Epithelial cell of esophagus (primary cell): ENCODE measurements at regions not wholly inside any gene's neighbourhood (a gene's known extent, or its start where the extent isn't known, plus 50 kb on each side); places are given as distances from the start of the nearest gene placed in this dataset.
A peak's percentile ranks its signal among the peaks of the same experiment; 100 is the strongest.

Source experiments
- DNase-seq: peaks from one replicate; pipeline ENCODE4 v3.0.0; 2010; ENCODE audit warnings: low read depth
- H3K4me3 ChIP-seq: 2 replicates; pipeline ENCODE4 v1.5.1; 2011; ENCODE audit warnings: mild to moderate bottlenecking, low read length, control low read depth
- TF ChIP-seq, protein P1 (sequence below): IDR thresholded peaks from 2 replicates; pipeline ENCODE4 v1.5.1; 2011; ENCODE audit warnings: low read depth, mild to moderate bottlenecking, low read length, control low read depth, inconsistent platforms; ENCODE audit not compliant: insufficient read depth; ENCODE audit errors: missing control alignments

DNA sequence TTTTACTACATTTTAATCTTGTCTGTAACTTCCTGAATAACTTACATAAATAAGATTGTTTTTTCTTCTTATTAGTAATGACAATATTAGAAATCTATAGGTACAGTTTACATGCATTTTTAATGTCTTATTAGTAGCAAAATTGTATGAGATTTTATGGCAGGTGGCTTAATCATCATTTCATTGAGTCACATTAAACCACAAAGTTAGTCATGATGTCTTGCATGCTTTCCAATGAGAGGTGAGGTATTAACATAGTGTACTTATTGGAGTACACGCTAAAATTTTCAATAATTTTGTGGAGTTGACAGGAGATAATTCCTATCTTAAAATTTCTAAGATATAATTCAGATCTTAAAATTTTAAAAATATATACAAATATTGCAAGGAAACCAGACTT lies 989.6 kb upstream of the ARRDC3 start:
- DNase-seq, result peak; percentile 77
- TF ChIP-seq, protein P1, sequence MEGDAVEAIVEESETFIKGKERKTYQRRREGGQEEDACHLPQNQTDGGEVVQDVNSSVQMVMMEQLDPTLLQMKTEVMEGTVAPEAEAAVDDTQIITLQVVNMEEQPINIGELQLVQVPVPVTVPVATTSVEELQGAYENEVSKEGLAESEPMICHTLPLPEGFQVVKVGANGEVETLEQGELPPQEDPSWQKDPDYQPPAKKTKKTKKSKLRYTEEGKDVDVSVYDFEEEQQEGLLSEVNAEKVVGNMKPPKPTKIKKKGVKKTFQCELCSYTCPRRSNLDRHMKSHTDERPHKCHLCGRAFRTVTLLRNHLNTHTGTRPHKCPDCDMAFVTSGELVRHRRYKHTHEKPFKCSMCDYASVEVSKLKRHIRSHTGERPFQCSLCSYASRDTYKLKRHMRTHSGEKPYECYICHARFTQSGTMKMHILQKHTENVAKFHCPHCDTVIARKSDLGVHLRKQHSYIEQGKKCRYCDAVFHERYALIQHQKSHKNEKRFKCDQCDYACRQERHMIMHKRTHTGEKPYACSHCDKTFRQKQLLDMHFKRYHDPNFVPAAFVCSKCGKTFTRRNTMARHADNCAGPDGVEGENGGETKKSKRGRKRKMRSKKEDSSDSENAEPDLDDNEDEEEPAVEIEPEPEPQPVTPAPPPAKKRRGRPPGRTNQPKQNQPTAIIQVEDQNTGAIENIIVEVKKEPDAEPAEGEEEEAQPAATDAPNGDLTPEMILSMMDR, result no peak
- H3K4me3 ChIP-seq, result no peak overlapping the region

- TF ChIP-seq, protein P1, result no peak
- peak; percentile 23 for DNase-seq
- H3K4me3 ChIP-seq, result no peak overlapping the region
Observed at GRCh38 chr5:92371889-92372235, 988.7 kb upstream of the ARRDC3 start.

DNA sequence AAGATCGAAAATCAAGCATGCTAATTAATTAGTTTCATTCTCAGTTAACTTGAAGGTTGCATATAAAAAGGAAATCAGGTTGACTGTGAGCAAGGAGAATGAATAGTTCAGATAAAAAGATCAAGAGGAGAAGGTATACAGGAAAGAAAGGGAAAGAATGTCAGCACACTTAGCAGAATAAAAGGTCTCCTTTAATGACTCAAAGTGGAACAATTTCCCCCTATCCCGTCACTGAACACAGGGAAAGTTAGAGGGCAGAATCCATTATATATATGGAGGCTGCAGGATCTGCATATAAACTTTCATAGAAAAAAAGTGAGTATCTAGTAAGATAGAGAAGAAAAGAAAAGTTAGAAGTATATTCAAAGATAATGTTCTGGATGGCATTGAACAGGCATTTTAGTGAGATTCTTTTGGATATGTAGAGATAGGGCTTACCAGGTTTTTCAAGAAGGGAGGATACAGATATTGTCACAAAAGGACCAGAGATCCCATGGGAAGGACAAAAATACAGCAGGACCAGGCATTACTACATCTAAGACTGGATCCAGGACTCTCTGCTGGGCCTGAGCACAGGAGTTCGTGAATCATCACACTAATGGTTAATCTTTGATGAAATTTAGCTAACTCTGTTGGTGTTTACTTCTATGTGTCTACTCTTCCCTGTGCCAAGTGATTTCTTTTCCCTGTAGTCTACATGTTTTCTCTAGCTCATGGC lies 988.2 kb upstream of the ARRDC3 start:
- TF ChIP-seq, protein P1, result no peak
- DNase-seq, result no peak
- no peak overlapping the region for H3K4me3 ChIP-seq

GRCh38 chr5:92370032-92370431 lies 986.9 kb upstream of the ARRDC3 start:
- TF ChIP-seq, protein P1, result no peak

GRCh38 chr5:92369587-92369986 lies 986.5 kb upstream of the ARRDC3 start:
- H3K4me3 ChIP-seq, result no peak overlapping the region
- TF ChIP-seq, protein P1, result no peak
- DNase-seq, result no peak

More at GRCh38 chr5:92370032-92370431, 986.9 kb upstream of the ARRDC3 start:
- no peak overlapping the region for H3K4me3 ChIP-seq
- DNase-seq, result no peak

- TF ChIP-seq, protein P1, result no peak
- DNase-seq, result no peak
- H3K4me3 ChIP-seq, result no peak overlapping the region
Observed at GRCh38 chr5:92364986-92365550, 982.0 kb upstream of the ARRDC3 start.
